H1 (cell line): ENCODE measurements at regions not wholly inside any gene's neighbourhood (a gene's known extent, or its start where the extent isn't known, plus 50 kb on each side); places are given as distances from the start of the nearest gene placed in this dataset.

Experiments used
- BACH1 ChIP-seq: IDR thresholded peaks from 2 replicates; pipeline ENCODE4 v1.6.1; 2012; ENCODE audit warnings: low read length, improper control_type of control experiment
- BRCA1 ChIP-seq: IDR thresholded peaks from 2 replicates; pipeline ENCODE4 v1.6.1; 2012; ENCODE audit warnings: low read depth, low read length, improper control_type of control experiment
- CEBPB ChIP-seq: IDR thresholded peaks from 2 replicates; pipeline ENCODE4 v1.6.1; 2012; ENCODE audit warnings: low read depth, low read length
- CHD1 ChIP-seq: IDR thresholded peaks from 2 replicates; pipeline ENCODE4 v1.6.1; 2012; ENCODE audit warnings: low read depth, low read length, improper control_type of control experiment
- HDAC2 ChIP-seq, 2 experiments: fragments of 300-600 bp in 1 of 2; sonication (generic) in 1 of 2; IDR thresholded peaks; 2 replicates each; pipeline ENCODE4 v1.6.1; 2011 to 2012; ENCODE audit warnings: low read depth in 2 of 2, low read length in 2 of 2, mild to moderate bottlenecking in 2 of 2, moderate library complexity in 2 of 2, borderline replicate concordance in 1 of 2, inconsistent platforms in 1 of 2
- JUND ChIP-seq: IDR thresholded peaks from 2 replicates; pipeline ENCODE4 v1.6.1; 2011; ENCODE audit warnings: mild to moderate bottlenecking, improper control_type of control experiment, low read length
- POLR2A ChIP-seq, 2 experiments: IDR thresholded peaks; 1 replicate in 1 of 2; 2 replicates in 1 of 2; pipeline ENCODE4 v1.6.1; 2011; ENCODE audit warnings: low read depth in 2 of 2, low read length in 2 of 2, mild to moderate bottlenecking in 2 of 2; ENCODE audit errors: control extremely low read depth in 1 of 2
- POLR2AphosphoS5 ChIP-seq: IDR thresholded peaks from 2 replicates; pipeline ENCODE4 v1.6.1; 2011; ENCODE audit warnings: low read depth, low read length
- RAD21 ChIP-seq, 2 experiments: IDR thresholded peaks in 1 of 2; conservative IDR thresholded peaks in 1 of 2; 2 replicates each; pipeline ENCODE4 v1.6.1; 2011; ENCODE audit warnings: low read depth in 2 of 2, low read length in 2 of 2, improper control_type of control experiment in 1 of 2, inconsistent platforms in 1 of 2, mild to moderate bottlenecking in 1 of 2, moderate library complexity in 1 of 2
- RNF2 ChIP-seq: fragments of 200-900, 300-1000 bp; sonication (generic); IDR thresholded peaks from 2 replicates; pipeline ENCODE4 v1.7.1; 2016; ENCODE audit warnings: borderline replicate concordance, low read depth, mild to moderate bottlenecking, antibody characterized with exemption, low read length; ENCODE audit not compliant: poor library complexity, severe bottlenecking; ENCODE audit errors: missing control alignments
- TF ChIP-seq, protein P1 (sequence below), 3 experiments: IDR thresholded peaks; 1 replicate in 2 of 3; 2 replicates in 1 of 3; pipeline versions ENCODE4 v1.5.1 to v1.6.1; 2011; ENCODE audit warnings: low read length in 3 of 3, mild to moderate bottlenecking in 3 of 3, inconsistent platforms in 2 of 3, low read depth in 1 of 3, moderate library complexity in 1 of 3; ENCODE audit not compliant: insufficient read depth in 1 of 3; ENCODE audit errors: control extremely low read depth in 1 of 3
- TF ChIP-seq, protein P2 (sequence below): IDR thresholded peaks from 2 replicates; pipeline ENCODE4 v1.6.1; 2012; ENCODE audit warnings: inconsistent platforms
- TF ChIP-seq, protein P3 (sequence below): IDR thresholded peaks from 2 replicates; pipeline ENCODE4 v1.6.1; 2011; ENCODE audit warnings: low read length, improper control_type of control experiment

DNA sequence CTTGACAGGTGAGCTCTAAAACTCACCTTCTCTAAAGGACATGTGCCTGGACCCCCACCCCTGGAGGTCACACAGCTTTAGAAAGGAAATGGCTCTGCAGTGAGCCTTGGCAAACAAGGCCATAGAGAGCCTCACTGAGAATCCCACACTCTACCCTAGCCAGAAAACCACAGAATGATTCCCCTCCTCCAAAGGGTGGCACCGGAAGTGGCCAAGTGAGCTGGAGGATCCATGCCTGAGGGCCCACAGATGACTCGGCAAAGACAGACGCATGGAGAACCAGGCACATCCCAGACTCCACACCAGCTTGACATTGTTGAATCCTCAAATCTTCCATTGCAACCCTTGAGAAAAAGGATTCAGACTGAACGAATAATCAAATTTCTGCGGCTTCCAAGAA is 54.2 kb upstream of the PTHLH start:
- no peak for TF ChIP-seq BACH1
- TF ChIP-seq CHD1: no peak
- no peak for TF ChIP-seq RAD21 (IDR thresholded peaks at IDR 0.05 in 1 of 2, conservative IDR thresholded peaks at IDR 0.05 in 1 of 2; ENCODE audit: low read depth in 2 of 2, low read length in 2 of 2)
- no peak for TF ChIP-seq POLR2A (IDR thresholded peaks at IDR 0.05; ENCODE audit: control extremely low read depth in 1 of 2, low read depth in 2 of 2, low read length in 2 of 2)
- TF ChIP-seq, protein P1, sequence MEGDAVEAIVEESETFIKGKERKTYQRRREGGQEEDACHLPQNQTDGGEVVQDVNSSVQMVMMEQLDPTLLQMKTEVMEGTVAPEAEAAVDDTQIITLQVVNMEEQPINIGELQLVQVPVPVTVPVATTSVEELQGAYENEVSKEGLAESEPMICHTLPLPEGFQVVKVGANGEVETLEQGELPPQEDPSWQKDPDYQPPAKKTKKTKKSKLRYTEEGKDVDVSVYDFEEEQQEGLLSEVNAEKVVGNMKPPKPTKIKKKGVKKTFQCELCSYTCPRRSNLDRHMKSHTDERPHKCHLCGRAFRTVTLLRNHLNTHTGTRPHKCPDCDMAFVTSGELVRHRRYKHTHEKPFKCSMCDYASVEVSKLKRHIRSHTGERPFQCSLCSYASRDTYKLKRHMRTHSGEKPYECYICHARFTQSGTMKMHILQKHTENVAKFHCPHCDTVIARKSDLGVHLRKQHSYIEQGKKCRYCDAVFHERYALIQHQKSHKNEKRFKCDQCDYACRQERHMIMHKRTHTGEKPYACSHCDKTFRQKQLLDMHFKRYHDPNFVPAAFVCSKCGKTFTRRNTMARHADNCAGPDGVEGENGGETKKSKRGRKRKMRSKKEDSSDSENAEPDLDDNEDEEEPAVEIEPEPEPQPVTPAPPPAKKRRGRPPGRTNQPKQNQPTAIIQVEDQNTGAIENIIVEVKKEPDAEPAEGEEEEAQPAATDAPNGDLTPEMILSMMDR (IDR thresholded peaks at IDR 0.05; ENCODE audit: control extremely low read depth in 1 of 3, insufficient read depth in 1 of 3, low read depth in 1 of 3, low read length in 3 of 3): no peak
- TF ChIP-seq, protein P2, sequence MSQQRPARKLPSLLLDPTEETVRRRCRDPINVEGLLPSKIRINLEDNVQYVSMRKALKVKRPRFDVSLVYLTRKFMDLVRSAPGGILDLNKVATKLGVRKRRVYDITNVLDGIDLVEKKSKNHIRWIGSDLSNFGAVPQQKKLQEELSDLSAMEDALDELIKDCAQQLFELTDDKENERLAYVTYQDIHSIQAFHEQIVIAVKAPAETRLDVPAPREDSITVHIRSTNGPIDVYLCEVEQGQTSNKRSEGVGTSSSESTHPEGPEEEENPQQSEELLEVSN: no peak
- no peak for TF ChIP-seq HDAC2 (IDR thresholded peaks at IDR 0.05; ENCODE audit: borderline replicate concordance in 1 of 2, low read depth in 2 of 2, low read length in 2 of 2)
- no peak for TF ChIP-seq RNF2
- no peak for TF ChIP-seq JUND
- no peak for TF ChIP-seq BRCA1
- no peak for TF ChIP-seq CEBPB
- TF ChIP-seq POLR2AphosphoS5: no peak
- TF ChIP-seq, protein P3, sequence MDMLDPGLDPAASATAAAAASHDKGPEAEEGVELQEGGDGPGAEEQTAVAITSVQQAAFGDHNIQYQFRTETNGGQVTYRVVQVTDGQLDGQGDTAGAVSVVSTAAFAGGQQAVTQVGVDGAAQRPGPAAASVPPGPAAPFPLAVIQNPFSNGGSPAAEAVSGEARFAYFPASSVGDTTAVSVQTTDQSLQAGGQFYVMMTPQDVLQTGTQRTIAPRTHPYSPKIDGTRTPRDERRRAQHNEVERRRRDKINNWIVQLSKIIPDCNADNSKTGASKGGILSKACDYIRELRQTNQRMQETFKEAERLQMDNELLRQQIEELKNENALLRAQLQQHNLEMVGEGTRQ: no peak
